ENCODE measurements at regions not wholly inside any gene's neighbourhood (a gene's known extent, or its start where the extent isn't known, plus 50 kb on each side); places are given as distances from the start of the nearest gene placed in this dataset.

DNA sequence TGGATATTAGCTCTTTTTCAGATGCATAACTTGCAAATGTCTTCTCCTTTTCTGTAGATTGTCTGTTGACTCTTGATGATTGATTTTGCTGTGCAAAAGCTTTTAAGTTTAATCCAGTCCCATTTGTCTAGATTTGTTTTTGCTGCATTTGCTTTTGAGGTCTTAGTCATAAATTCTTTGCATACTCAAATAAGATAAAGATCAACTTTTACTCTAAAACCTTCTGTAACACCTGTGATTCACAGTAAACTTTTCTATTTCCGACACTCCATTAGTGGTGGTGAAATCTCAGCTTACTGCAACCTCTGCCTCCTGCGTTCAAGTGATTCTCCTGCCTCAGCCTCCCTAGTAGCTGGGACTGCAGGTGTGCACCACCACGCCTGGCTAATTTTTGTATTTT lies 239.0 kb upstream of the ST8SIA4 start:
- CTCF ChIA-PET: no interaction called here
- BruUV-seq (replicated peaks): no TSS peak
- TF ChIP-seq, protein P1, sequence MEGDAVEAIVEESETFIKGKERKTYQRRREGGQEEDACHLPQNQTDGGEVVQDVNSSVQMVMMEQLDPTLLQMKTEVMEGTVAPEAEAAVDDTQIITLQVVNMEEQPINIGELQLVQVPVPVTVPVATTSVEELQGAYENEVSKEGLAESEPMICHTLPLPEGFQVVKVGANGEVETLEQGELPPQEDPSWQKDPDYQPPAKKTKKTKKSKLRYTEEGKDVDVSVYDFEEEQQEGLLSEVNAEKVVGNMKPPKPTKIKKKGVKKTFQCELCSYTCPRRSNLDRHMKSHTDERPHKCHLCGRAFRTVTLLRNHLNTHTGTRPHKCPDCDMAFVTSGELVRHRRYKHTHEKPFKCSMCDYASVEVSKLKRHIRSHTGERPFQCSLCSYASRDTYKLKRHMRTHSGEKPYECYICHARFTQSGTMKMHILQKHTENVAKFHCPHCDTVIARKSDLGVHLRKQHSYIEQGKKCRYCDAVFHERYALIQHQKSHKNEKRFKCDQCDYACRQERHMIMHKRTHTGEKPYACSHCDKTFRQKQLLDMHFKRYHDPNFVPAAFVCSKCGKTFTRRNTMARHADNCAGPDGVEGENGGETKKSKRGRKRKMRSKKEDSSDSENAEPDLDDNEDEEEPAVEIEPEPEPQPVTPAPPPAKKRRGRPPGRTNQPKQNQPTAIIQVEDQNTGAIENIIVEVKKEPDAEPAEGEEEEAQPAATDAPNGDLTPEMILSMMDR (conservative IDR thresholded peaks at IDR 0.05; ENCODE audit: low read depth, low read length): no peak
- TF ChIP-seq EZH2 (IDR thresholded peaks at IDR 0.05; ENCODE audit: borderline replicate concordance, low read depth, low read length, poor library complexity, severe bottlenecking): no peak
- Histone ChIP-seq H3K27ac (ENCODE audit: low read depth, low read length, poor library complexity, severe bottlenecking) (no peak overlapping the region), H3K4me3 (ENCODE audit: low read depth, low read length, poor library complexity, severe bottlenecking) (no peak overlapping the region), H3K9me3 (ENCODE audit: low read depth, low read length, poor library complexity, severe bottlenecking) (no peaks in the 10 kb centered on the region), H3K27me3 (replicated peaks; ENCODE audit: insufficient read depth, low read depth, low read length, poor library complexity) (peaks cover 12% of the 10 kb centered on the region), H3K4me1 (ENCODE audit: insufficient read depth, low read length, poor library complexity, severe bottlenecking) (no peaks in the 10 kb centered on the region), H3K36me3 (ENCODE audit: insufficient read depth, low read length, poor library complexity, severe bottlenecking) (no peaks in the 10 kb centered on the region)
- DNase-seq (ENCODE audit: low spot score): no peak
- intact Hi-C loops (cut with micrococcal nuclease; ENCODE audit: unreplicated experiment): loop anchor here (10.0 kb wide), 1 partner anchor 367 kb away; no protein-coding TSS in a partner anchor
- POLR2A ChIA-PET (ENCODE audit: low non-redundant PET): no interaction called here

DNA sequence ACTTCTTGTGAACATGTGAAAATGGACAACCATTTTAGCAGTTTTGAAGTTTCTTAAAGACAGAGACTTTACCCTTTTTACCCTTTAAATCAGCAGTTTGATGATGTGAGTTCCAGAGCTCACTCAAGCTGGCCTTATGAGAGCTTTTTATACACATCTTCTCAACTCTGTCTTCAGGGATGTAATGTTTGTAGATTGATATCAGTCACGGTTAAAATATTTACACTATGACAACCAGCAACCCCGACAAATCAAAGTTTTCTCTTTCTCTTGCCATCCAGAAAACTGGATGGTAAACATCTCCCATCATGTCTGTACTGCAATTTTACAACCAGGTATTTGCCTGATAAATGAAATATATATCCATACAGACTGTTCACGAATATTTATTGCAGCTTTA lies 233.4 kb upstream of the ST8SIA4 start:
- TF ChIP-seq, protein P1 (conservative IDR thresholded peaks at IDR 0.05; ENCODE audit: low read depth, low read length): no peak
- TF ChIP-seq EZH2 (IDR thresholded peaks at IDR 0.05; ENCODE audit: borderline replicate concordance, low read depth, low read length, poor library complexity, severe bottlenecking): no peak
- no TSS peak for BruUV-seq (replicated peaks)
- intact Hi-C loops (cut with micrococcal nuclease; ENCODE audit: unreplicated experiment): no loop called here

DNA sequence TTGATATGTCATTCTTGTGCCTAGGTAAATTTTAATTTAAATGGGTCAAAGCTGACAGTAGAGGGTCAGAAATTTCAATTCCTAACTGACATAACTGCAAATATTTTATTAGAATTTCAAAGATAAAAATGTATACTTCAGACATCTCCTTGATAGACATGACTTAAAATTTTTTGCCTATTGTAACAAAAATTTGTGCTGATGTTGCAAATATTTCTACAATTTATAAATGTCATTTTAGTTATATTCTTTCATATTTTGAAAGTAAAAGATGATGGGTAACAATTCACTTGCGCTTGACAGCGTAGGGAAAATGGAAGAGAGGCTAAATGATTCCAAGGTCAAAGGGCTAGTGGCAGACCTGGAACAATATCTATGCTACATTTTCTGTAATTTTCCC lies 220.3 kb upstream of the ST8SIA4 start:
- no peak for TF ChIP-seq EZH2 (IDR thresholded peaks at IDR 0.05; ENCODE audit: borderline replicate concordance, low read depth, low read length, poor library complexity, severe bottlenecking)
- TF ChIP-seq, protein P1 (conservative IDR thresholded peaks at IDR 0.05; ENCODE audit: low read depth, low read length): no peak
- H3K4me3 ChIP-seq (ENCODE audit: low read depth, low read length, poor library complexity, severe bottlenecking): no peak overlapping the region
- H3K4me1 ChIP-seq (ENCODE audit: insufficient read depth, low read length, poor library complexity, severe bottlenecking): no peaks in the 10 kb centered on the region
- ChIA-PET CTCF (no interaction called here), POLR2A (ENCODE audit: low non-redundant PET) (no interaction called here)
- H3K27ac ChIP-seq (ENCODE audit: low read depth, low read length, poor library complexity, severe bottlenecking): no peak overlapping the region
- H3K9me3 ChIP-seq (ENCODE audit: low read depth, low read length, poor library complexity, severe bottlenecking): no peaks in the 10 kb centered on the region
- intact Hi-C loops (cut with micrococcal nuclease; ENCODE audit: unreplicated experiment): no loop called here
- no peaks in the 10 kb centered on the region for H3K27me3 ChIP-seq (replicated peaks; ENCODE audit: insufficient read depth, low read depth, low read length, poor library complexity)
- no peak for DNase-seq (ENCODE audit: low spot score)
- no peaks in the 10 kb centered on the region for H3K36me3 ChIP-seq (ENCODE audit: insufficient read depth, low read length, poor library complexity, severe bottlenecking)
- no TSS peak for BruUV-seq (replicated peaks)

More for the DNA sequence above, 233.4 kb upstream of the ST8SIA4 start:
- H3K4me1 ChIP-seq (ENCODE audit: insufficient read depth, low read length, poor library complexity, severe bottlenecking): no peaks in the 10 kb centered on the region
- H3K27me3 ChIP-seq (replicated peaks; ENCODE audit: insufficient read depth, low read depth, low read length, poor library complexity): no peaks in the 10 kb centered on the region
- H3K36me3 ChIP-seq (ENCODE audit: insufficient read depth, low read length, poor library complexity, severe bottlenecking): no peaks in the 10 kb centered on the region
- H3K9me3 ChIP-seq (ENCODE audit: low read depth, low read length, poor library complexity, severe bottlenecking): no peaks in the 10 kb centered on the region
- no peak overlapping the region for H3K4me3 ChIP-seq (ENCODE audit: low read depth, low read length, poor library complexity, severe bottlenecking)
- CTCF ChIA-PET: no interaction called here
- POLR2A ChIA-PET (ENCODE audit: low non-redundant PET): no interaction called here
- DNase-seq (ENCODE audit: low spot score): no peak
- H3K27ac ChIP-seq (ENCODE audit: low read depth, low read length, poor library complexity, severe bottlenecking): no peak overlapping the region

All from A673 (cell line).